ENCODE measurements at regions not wholly inside any gene's neighbourhood (a gene's known extent, or its start where the extent isn't known, plus 50 kb on each side); places are given as distances from the start of the nearest gene placed in this dataset.

DNA sequence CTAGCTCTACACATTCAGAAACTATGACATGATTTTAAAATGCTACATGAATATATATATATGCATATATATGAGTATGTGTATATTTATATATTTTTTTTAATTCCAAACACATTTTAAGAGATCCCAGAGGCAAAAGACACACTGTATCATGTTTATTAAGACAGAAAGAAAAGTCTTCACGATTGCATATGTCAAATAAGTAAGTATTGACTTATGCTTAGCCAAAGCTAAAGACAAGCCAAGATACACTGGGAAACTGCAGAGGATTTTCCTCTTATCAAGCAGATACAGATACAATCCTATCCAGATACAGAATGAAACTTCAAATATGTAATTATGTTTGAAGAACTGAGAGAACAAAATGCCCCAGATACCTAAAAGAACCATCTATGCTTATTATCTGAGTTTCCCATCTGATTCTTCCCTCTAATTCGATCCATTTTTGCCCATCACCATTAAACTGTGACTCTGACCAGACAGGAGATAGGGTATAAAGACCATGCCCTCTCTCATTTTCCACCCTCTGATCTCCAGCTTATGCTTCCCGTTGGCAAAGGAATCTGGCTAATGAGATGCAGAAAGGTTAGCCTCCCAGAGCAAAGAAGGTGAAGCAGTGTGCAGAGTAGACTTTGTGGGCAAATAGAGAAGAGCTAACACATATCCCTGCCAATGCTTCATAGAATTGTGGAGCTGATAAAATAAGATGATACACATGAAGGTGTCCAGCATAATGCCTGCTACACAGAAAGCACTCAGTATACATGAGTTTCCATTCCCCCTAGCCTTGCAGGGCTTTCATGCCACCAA is 131.0 kb upstream of the TARS1 start:
- 65 to 73% methylated on average over 3 of the region's 3 CpGs for WGBS, 2 donors
- no peak for TF ChIP-seq POLR2A (IDR thresholded peaks at IDR 0.05)
- TF ChIP-seq, protein P1, sequence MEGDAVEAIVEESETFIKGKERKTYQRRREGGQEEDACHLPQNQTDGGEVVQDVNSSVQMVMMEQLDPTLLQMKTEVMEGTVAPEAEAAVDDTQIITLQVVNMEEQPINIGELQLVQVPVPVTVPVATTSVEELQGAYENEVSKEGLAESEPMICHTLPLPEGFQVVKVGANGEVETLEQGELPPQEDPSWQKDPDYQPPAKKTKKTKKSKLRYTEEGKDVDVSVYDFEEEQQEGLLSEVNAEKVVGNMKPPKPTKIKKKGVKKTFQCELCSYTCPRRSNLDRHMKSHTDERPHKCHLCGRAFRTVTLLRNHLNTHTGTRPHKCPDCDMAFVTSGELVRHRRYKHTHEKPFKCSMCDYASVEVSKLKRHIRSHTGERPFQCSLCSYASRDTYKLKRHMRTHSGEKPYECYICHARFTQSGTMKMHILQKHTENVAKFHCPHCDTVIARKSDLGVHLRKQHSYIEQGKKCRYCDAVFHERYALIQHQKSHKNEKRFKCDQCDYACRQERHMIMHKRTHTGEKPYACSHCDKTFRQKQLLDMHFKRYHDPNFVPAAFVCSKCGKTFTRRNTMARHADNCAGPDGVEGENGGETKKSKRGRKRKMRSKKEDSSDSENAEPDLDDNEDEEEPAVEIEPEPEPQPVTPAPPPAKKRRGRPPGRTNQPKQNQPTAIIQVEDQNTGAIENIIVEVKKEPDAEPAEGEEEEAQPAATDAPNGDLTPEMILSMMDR (IDR thresholded peaks at IDR 0.05): no peak
- intact Hi-C loops (cut with DNase I; ENCODE audit: low total_unique reads): no loop called here
- DNase-seq (ENCODE audit: low spot score in 2 of 2): no peak
- H3K4me3 ChIP-seq (ENCODE audit: low read depth, poor library complexity, severe bottlenecking): no peak overlapping the region

DNA sequence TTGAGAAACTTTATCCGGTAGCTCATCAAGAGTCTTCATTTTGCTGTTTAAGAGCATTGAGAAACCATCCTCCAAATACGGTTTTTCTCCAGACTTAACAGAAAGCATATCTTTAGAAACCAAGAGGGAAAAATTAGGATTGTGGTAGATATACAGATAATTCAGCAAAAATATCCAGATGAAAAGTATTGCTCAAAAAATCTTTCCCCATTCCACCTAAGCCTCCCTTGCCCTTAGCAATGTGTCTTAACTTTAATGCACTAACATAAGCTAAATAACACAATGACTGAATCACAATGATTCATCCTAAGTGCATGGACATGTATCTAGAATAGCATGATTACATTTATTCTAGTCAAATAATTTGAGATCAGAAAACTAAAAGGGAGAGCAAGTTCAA is 130.3 kb upstream of the TARS1 start:
- intact Hi-C loops (cut with DNase I; ENCODE audit: low total_unique reads): no loop called here
- DNase-seq (ENCODE audit: low spot score in 2 of 2): no peak
- WGBS, 2 donors: 91 to 95% methylated on average over 2 of the region's 2 CpGs
- TF ChIP-seq, protein P1 (IDR thresholded peaks at IDR 0.05): no peak
- TF ChIP-seq POLR2A (IDR thresholded peaks at IDR 0.05): no peak
- H3K4me3 ChIP-seq (ENCODE audit: low read depth, poor library complexity, severe bottlenecking): no peak overlapping the region

DNA sequence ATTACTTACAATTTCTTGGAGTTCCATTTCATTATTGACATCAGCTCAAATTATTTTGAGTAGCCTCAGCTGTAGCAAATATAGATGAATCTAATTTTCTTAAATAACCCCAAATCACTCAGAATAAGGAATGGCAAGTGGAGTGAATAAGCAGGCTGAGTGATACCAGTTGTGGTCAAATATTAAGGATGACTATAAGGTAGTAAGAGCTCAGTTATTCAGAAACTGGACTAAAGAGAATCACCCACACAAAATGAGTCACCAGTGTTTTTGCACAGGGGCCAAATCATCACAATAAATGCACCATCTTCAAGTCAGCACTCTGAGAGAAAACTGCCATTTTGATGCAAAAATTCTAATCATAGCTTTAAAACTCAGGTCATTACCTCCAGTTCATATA is 128.9 kb upstream of the TARS1 start:
- DNase-seq (ENCODE audit: low spot score in 2 of 2): no peak
- no peak overlapping the region for H3K4me3 ChIP-seq (ENCODE audit: low read depth, poor library complexity, severe bottlenecking)
- intact Hi-C loops (cut with DNase I; ENCODE audit: low total_unique reads): no loop called here
- TF ChIP-seq, protein P1 (IDR thresholded peaks at IDR 0.05): no peak
- no peak for TF ChIP-seq POLR2A (IDR thresholded peaks at IDR 0.05)

DNA sequence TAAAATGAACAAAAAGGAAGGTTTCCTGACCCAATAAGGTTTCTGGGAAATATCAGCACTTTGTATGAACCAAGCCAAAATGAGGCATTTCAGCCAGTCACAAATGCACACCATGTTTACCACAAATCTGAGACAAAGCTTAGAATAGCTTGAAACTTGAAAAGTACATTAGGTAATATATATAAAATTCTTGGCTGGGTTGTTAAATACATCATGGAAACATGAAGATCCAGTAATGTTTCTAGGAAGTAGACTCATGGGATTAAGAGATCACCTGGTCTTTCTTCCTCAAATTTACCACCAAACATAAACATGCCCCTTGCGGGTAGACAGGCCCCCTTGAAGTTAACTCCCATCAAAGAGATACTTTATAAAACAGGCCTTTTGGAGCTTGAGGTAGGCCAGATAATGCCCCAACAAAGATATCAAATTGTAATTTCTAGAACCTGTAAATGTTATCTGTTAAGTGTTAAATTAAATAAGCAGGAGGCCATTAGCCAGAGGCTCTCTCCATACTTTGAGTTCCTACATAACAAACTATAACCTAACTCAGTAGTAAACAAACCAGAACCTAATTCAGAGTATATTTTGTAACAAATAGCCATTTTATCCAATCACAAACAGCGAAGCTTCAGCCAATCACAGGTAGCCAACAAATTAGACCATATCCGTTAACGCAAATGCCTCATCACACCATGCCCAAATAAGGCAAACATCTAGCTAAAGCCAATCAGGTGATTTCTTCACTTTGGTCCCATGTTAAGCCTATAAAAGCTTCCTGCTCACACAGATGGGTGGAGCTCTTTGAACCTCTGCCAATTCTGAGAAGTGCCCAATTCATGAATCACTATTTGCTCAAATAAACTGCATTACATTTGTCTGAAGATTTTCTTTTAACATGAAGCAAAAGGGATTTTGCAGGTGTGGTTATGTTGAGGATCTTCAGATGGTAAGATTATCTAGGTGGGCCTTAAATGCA is 127.9 kb upstream of the TARS1 start:
- TF ChIP-seq POLR2A (IDR thresholded peaks at IDR 0.05): no peak
- TF ChIP-seq, protein P1 (IDR thresholded peaks at IDR 0.05): no peak
- WGBS, 2 donors: 79 to 81% methylated on average over 4 of the region's 4 CpGs
- intact Hi-C loops (cut with DNase I; ENCODE audit: low total_unique reads): no loop called here
- DNase-seq (ENCODE audit: low spot score in 2 of 2): peak in 1 of 2 donors; percentile 39
- H3K4me3 ChIP-seq (ENCODE audit: low read depth, poor library complexity, severe bottlenecking): no peak overlapping the region

DNA sequence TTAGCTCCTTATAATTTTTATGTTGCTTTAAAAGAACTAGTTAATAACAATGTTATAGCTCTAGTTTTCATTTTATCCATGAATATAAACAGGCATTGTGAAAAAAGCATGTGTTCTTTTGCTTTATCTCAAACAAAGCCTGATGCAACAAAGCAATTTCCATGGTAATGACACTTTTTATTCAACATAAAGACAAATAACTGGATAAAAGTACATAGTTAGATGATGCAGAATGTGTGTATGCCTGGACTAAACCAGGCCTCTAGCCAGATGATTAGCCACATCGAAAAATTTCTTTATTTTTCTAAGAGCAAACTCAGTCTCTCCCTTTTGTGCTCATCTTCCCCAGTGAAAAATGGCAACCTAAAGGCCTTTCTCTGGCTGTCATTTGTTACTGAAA is 125.6 kb upstream of the TARS1 start:
- no peak for DNase-seq (ENCODE audit: low spot score in 2 of 2)
- intact Hi-C loops (cut with DNase I; ENCODE audit: low total_unique reads): no loop called here
- H3K4me3 ChIP-seq (ENCODE audit: low read depth, poor library complexity, severe bottlenecking): no peak overlapping the region
- 94 to 95% methylated on average over 1 of the region's 1 CpG for WGBS, 2 donors
- TF ChIP-seq, protein P1 (IDR thresholded peaks at IDR 0.05): no peak
- TF ChIP-seq POLR2A (IDR thresholded peaks at IDR 0.05): no peak

All from lower leg skin (tissue), 4 donors.